GM19239 (cell line): ENCODE measurements at regions not wholly inside any gene's neighbourhood (a gene's known extent, or its start where the extent isn't known, plus 50 kb on each side); places are given as distances from the start of the nearest gene placed in this dataset.
A peak's percentile ranks its signal among the peaks of the same experiment; 100 is the strongest.
"Not testable (repeated sequence)": the region's sequence is repeated elsewhere in the genome, so short reads cannot be mapped to it uniquely, and the experiment has no call there.

Source experiments
- DNase-seq: peaks from one replicate; pipeline ENCODE4 v3.0.0; 2011; ENCODE audit warnings: low spot score; ENCODE audit not compliant: insufficient read length
- FAIRE-seq: peaks from 2 replicates; lab custom pipeline; 2011; peaks lifted over from hg19 to GRCh38; lab: Jason Lieb, UNC

DNA sequence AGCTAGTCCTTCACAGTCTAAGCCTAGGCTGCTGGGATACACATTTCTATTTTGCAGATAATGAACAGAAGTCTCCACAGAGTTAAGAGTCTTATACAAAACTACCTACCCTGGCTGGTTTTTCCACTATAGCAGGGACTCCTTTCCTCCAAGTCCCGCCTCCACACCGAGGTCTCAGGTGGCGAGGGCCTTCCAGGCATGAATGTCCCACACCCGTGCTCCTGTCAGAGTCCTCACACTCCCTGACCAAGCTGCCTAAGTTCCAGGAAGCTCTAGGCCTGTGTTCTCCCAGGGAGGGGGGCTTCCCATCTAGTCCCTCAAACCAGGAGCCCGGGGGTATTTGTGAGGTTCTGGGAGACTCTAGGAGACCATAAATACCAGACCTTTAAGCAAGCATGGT lies 293.2 kb downstream of the BCL2L11 start:
- FAIRE-seq, DNase-seq: not testable (repeated sequence)

DNA sequence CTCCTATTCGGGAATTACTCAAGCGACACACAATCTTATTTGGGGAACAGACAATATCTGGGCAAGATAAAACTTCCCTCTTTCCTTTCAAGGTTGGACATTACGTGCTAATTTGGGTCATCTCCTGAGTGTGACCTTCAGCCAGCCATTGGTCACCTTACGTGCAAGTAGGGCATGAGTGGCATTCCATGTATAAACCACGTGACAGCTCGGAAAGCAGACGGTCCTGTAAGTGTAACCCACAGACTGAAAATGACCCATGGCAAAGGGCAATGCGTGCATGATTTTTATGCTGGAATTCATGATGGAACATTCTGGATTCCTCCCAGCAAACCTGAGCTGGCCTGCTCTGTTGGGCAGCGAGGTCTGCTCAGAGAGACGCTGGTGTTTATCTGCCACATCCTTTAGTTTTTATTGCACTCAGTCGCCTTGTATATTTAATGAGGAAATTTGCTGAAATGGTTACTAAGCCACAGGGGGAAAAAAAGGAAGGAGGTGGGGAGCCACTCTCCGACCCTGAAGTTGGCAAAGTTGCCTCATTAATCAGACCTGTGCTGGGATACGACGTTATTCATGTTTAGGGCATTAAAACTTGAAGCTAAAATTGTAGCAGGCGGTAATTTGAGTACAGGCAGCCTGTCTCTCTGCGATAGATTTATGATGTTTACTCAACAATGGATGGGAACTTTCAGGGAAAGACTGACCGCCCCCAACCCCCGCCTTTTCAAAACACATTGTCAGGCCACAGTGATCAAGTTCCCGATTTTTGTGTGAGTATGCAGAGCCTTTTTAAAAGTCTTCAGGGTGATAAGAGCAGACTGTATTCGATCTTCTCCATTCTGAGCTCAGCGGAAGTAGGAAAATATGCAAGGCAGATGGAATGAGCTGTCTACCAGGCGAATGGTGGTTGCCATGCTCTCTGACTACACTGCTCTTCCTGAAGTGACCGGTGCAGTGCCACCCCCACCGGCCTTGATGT lies 295.3 kb downstream of the BCL2L11 start:
- DNase-seq, FAIRE-seq: not testable (repeated sequence)

DNA sequence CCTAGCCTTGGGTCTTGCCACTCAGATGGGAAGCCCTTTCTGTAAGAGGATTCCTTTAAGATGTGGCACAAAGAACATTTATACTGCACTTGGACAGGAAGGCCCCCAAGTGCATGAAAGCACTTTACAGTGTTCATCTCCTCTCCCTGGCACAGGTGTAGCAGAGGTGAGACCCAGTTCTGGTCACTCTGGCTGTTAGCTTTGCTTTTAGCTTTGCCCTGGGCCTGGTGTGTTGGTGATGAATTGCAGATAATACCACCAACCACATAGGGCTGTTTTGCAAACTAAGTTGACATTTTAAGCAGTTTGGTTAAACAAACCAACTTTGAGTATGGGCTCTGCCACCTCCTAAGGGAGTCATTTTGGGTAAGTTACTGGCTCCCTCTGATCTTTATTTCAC lies 296.3 kb downstream of the BCL2L11 start:
- DNase-seq, FAIRE-seq: not testable (repeated sequence)

DNA sequence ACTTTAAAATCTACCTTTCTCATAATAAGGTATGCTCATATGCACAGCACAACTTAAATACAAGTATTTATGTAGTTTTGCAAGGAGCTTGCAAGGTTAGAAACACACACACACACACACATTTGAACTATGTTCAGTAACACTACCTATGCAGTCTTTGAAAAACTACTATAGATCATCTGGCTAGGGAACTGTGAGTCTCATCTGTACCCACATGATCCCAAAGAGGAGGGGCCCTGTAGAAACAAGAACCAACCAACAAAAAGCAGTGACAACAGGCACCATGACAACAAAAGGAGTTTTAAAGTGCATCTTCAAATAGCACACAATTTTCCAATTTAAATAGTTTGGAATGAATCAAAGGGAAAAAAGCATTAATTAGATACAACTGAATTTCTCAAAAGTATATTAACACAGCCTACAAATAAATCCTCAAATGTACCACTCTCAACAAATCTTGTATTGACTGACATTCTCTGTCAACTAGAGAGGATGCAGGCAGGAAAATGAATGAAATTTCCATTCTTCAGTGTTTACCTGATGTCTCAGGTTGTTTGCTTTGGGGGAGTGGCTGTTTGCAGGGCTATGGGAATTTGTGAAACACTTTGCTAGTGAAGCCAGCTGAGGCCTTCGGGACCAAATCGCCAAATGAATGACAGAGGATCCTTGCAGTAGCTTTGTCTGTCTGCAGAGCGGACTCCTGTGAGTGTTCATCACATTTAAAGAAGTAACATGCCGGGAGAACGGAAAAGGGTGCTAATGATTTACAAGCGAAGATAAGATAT lies 297.6 kb downstream of the BCL2L11 start:
- not testable (repeated sequence) for FAIRE-seq, DNase-seq

DNA sequence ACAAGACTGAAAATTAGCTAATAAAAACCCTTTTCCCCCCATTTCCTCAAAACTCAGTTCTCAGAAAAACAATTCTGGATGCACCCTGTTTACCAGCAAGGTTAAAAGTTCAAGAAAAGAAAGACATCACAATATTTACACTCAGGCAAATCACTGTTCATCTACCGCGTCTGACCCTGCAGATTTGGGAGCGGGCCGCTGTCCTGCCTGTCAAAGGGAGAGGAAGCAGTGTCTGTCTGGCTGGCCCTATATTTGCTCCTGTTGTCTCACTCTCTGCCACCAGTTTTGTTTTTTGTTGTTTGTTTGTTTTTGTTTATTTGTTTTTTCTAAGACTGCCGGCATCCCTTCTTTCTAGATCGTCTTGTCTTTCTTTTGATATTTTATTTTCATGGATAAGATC lies 299.4 kb downstream of the BCL2L11 start:
- DNase-seq, FAIRE-seq: not testable (repeated sequence)

DNA sequence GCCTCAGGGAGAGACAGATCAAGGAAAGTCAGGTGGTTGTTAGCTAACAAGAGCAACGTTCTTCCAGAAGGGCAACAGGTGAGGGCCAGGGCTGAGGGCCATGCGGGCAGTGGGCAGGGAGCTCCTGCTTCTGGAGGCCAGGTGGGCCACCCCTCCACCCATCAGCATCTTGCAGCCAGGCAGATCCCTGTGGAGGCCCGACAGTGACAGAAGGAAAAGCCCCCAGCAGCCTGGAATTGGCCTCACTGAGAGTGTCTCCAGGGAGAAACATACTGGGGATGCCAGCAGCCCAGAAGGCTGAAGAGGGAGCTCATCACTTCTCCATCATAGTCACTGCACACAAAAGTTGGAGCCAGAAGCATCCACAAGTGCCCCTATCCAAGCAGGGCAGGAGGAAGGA lies 300.1 kb downstream of the BCL2L11 start:
- FAIRE-seq, DNase-seq: not testable (repeated sequence)

DNA sequence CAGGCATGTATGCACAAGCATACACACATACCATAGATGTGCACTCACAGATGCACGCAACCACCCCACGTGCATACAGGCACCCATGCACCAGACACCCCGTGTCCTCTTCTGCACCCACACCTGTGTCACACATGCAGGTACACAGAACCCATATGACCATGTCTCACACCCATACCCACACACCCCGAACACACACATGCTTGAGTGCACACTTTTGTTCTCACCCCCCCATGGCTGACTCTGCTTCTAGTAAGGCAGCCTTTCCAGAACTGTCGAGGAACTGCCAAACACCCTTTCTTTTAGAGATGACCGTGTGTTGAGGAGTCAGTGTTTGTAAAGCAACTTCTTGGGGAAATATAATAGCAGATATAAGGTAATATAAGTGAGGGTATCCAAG lies 301.2 kb downstream of the BCL2L11 start:
- FAIRE-seq, DNase-seq: not testable (repeated sequence)

DNA sequence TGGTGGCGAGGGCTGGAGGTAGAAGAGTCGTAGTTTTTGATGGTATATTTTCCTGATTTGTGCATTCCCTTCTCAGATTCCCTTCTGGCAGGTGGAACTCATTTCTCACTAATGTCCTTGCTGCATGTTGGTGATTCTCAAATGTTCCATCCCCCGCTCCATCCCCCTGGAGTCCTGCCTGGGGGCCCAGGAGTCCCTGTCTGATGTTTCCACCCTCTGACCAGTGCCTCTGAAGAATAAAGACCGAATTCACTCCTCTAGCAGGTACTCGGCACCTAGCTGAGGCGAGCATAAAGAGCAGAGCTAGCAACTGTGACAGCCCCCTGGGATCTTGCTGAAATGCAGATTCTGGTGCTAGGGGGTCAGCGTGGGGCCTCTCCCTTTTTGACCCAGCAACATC lies 301.8 kb downstream of the BCL2L11 start:
- DNase-seq = not testable (repeated sequence)

DNA sequence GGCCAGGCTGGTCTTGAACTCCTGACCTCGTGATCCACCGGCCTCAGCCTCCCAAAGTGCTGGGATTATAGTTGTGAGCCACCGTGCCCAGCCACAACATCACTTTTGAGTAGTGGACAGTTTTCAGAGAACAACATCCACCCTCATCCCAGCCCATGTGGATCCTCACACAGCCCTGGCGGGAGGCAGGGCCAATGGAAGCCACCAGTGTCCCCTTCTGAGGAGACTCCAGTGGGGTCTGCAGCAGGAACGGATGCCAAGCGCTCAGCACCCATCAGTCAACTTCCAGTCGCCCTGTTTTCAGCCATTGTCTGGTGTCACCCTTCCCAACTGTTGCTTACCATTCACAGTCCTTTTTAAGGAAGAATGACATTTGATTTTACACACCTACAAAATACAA lies 302.5 kb downstream of the BCL2L11 start:
- FAIRE-seq, DNase-seq: not testable (repeated sequence)

More for the DNA sequence above, 301.8 kb downstream of the BCL2L11 start:
- not testable (repeated sequence) for FAIRE-seq

DNA sequence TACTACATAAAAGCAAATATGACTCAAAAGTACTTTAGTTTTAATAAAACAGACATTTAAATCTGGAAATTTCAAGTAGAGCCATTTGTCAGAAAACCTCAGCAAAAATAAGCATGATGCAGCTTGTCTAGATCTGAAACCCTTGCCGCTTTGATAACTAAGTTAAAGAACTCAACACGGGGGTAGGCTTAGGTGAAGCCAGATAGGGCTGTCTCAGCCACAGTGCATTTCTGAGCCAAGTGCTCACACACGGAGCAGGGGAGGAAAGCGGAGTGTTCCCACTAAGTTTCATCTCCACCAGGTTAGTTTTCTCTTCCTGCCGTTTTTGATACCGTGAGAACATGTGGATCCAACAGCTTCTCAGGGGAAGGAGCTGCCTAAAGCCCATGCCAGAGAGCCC lies 303.5 kb downstream of the BCL2L11 start:
- FAIRE-seq = not testable (repeated sequence)

DNA sequence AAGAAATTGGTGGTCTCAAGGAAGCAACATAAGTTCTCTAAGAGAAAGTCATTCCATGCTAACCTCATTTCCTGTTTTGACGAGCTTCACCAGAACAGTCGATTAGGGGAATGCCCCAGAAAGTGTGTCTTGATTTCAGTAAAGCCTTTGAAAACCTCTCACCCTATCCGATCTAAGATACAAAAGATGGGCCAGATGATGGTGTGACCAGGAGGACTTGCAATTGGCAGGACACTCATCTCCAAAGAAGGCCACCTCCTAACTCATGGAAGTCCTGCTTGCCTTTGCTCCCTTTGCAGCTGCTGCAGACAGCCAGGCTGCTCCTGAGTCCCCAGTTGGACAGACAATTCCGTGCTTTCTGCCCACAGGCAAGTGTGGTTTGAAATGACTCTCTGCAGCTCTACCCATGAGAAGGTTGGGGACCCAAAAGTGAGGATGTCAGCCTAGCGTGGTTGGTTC lies 304.2 kb downstream of the BCL2L11 start:
- FAIRE-seq, DNase-seq: not testable (repeated sequence)

More for the DNA sequence above, 303.5 kb downstream of the BCL2L11 start:
- not testable (repeated sequence) for DNase-seq

DNA sequence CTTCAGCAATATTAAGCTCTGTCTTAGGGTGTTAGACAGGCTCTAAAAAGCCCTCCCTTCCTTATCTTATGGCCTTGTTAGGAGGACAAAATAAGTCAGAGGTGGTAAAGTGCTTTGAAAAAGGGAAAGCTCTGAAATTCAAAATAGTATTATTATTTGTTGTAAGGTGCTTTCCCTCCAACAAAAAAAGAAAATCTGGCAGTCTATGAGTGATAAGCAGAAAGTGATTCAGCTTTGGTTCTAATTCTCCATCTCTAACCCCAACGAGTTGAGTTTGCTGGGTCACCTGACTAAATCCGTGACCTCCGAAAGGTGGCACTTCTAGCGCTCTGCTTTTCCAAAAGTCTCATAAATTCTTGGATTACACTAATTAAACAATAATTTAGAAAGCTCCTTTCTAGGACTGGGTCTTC lies 305.1 kb downstream of the BCL2L11 start:
- FAIRE-seq, DNase-seq: not testable (repeated sequence)

DNA sequence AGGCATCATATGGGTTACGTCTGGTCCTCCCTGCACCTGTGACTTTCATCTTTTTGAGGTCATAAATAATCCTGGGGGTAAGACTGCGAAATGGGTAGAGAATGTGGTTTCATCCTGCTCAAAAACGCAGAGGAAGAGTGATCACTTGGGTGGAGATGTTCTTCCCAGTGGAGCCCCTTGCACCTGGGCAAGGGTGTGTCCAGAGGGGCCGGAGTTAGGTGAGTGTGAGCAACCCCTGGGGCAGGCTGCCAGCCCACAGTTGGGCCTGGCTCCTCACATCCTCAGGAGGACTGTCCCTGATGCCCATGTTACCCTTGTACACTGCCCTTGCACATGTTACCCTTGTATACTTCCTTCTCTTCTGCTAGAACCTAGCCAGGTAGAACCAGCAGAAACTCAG lies 306.6 kb downstream of the BCL2L11 start:
- not testable (repeated sequence) for DNase-seq, FAIRE-seq

DNA sequence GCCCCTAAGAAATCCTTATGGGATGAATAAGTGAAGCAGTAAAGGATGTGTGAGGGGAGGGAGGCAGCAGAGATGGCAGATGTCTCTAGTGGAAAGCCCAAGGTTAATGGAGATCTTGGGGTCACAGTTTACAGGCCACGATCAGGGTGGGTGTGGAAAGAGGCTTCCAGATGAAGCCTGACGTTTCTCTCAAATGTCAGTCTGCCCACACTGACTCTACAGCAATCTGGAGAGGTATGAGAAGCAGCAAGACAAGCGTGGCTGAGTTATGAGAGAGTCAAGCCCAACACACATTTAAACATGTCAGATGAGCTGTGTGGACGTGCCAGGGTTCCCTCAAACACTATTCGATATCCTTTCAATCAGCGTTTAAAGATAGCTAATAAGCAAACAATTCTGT lies 308.2 kb downstream of the BCL2L11 start:
- DNase-seq = not testable (repeated sequence)

DNA sequence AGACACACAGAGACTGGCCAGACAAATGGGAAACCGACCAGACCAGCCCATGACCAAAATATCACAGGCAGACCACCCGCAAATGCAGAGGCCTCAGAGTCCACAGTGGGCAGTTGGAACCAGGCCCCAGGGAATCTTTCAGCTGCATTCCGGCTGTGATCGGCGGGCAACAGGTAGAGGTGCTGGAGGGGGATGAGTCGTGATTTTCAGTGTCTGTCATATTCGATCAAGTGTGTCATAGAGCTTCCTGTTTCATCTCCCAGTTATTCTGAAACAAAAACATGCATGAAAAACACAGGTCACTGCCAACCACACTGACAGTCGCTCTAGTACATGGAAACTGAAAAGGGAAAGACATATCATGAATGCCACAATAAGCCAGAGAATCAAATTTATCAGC lies 308.6 kb downstream of the BCL2L11 start:
- not testable (repeated sequence) for DNase-seq
- peak; percentile 80 for FAIRE-seq

More for the DNA sequence above, 308.2 kb downstream of the BCL2L11 start:
- FAIRE-seq = not testable (repeated sequence)

DNA sequence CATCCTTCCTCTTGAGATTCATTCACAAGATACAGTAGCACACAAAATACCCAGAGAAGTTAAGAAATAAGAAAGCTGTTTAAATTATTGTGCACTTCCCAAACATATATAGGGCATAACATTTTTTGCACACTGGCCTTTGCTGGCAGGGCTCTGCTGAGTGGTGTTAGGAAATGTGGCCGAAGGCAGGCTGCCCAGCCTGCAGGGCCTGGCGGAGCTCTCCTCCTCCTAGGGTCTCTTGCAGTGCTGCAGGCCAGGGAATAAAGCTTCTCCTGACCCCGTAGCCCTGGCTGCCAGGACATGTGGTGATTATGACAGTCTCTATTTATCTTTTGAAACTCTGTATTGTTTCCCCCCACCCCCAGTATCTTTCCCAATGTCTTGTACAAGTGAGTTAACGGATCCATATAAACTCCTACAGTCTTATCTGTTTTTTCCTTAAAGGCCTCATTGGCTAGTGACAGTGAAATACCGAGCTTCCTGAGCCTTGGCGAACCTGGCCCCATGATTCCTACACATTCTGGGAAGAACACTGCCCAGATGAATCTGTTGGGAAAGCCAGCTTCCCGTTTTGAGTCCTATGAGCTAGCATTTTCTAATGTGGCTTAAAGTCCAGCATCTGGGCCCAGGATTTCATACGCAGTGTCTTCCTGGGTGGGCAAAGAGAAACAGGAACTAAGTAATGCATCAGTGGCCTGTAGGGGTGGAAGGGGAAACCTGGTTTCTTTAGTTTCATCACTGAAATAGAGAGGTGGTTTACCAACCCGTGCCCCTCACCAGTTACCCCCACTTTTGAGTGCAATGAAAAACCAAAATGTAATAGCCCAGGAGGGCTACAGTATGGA lies 310.3 kb downstream of the BCL2L11 start:
- not testable (repeated sequence) for DNase-seq, FAIRE-seq

DNA sequence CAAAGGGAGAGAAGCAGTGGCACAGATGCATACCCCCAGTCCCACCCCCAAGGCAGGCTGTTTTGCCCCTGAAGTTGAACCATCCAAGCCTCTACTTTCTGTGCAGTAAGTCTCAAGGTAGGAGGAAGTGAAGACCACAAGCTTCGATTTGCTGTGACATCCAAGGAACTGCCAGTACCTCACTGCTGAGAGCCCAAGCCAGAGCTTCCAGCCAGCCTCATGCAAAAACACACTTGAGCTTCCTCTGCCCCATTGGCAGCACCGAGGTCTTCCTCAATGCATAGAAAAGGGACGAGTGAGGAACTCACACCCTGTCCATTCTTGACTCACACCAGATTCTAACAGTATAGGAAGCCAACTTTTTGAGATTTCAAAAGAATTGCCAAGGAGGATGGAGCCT lies 311.7 kb downstream of the BCL2L11 start:
- not testable (repeated sequence) for DNase-seq, FAIRE-seq

DNA sequence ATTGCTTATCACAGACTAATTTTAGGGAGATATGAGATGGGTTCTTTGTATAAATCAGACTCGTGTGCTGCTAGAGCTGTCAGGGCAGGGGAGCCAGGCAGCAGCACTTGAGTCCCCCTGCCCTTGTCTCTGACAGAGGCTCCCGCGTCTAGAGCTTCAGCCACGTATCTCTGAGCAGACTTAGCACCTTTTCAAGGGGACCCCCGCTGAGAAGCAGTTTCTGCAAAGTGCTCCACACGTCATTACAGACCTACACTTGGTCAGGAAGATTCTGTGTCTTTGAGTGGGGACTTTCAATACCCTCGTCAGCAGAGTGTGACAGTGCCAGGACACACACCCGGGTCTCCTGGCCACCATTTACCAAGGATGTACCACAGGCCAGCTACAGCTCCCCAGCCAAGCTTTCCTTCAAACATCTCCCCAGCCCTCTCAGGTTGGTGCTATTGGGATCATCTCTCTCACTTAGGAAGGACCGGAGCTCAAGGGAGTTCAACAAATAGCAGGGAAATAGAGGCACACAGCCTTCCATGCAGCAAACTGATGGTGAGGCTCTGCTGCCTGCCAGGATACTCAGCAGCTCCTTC lies 312.3 kb downstream of the BCL2L11 start:
- DNase-seq, FAIRE-seq: not testable (repeated sequence)
